RWPE2 (cell line): ENCODE measurements at regions not wholly inside any gene's neighbourhood (a gene's known extent, or its start where the extent isn't known, plus 50 kb on each side); places are given as distances from the start of the nearest gene placed in this dataset.

Experiments
- ATAC-seq: fragments of 200-7000 bp; cut with Tn5 transposase; 3 replicates; pipeline ENCODE4 v1.9.1; 2021; ENCODE audit warnings: low read depth
- DNase-seq: peaks from one replicate; pipeline ENCODE4 v3.0.0-alpha.2; 2020; ENCODE audit warnings: low spot score
- H3K27ac ChIP-seq: fragments of 450-650 bp; 2 replicates; pipeline ENCODE4 v1.5.1; 2017; ENCODE audit warnings: mild to moderate bottlenecking; ENCODE audit not compliant: poor library complexity, severe bottlenecking
- H3K27me3 ChIP-seq: fragments of 250-450 bp; sonication (Bioruptor Pico); 2 replicates; pipeline ENCODE4 v1.5.1; 2021; ENCODE audit warnings: mild to moderate bottlenecking, moderate library complexity; ENCODE audit not compliant: insufficient read depth, poor library complexity, severe bottlenecking
- H3K36me3 ChIP-seq: fragments of 250-450 bp; sonication (Bioruptor Pico); 2 replicates; pipeline ENCODE4 v1.5.1; 2020; ENCODE audit warnings: low read depth, mild to moderate bottlenecking, moderate library complexity
- H3K4me1 ChIP-seq: fragments of 250-450 bp; sonication (Bioruptor Pico); 2 replicates; pipeline ENCODE4 v1.5.1; 2021; ENCODE audit warnings: mild to moderate bottlenecking, moderate library complexity; ENCODE audit not compliant: insufficient read depth, poor library complexity, severe bottlenecking
- H3K4me3 ChIP-seq: fragments of 250-450 bp; sonication (Bioruptor Pico); 2 replicates; pipeline ENCODE4 v1.5.1; 2021; ENCODE audit warnings: mild to moderate bottlenecking, moderate library complexity; ENCODE audit not compliant: severe bottlenecking
- H3K9me3 ChIP-seq: fragments of 250-450 bp; sonication (Bioruptor Pico); 2 replicates; pipeline ENCODE4 v1.5.1; 2021; ENCODE audit warnings: mild to moderate bottlenecking, moderate library complexity; ENCODE audit not compliant: severe bottlenecking
- TF ChIP-seq, protein P1 (sequence below): fragments of 450-650 bp; IDR thresholded peaks from one replicate; pipeline ENCODE4 v1.5.1; 2017; ENCODE audit warnings: mild to moderate bottlenecking, moderate library complexity; ENCODE audit not compliant: poor library complexity, severe bottlenecking

DNA sequence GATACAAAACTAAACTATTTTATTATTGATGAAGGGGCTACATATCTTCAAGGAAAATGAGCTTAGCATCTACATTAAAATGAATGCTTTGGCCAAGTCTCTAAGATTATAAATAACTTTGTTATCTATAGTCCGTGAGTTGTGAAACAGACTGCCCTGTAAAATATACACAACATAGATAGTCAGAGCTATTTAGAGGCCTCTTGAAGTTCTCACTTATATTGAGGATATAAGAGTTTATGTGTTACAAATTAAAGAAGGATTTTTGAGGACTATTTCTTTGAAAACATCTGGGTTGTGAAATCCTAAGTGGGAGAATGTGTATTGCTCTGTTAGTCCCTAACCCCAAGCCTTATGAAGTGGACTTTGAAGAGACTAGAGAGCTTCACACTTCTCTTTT, 292.0 kb upstream of the CDH2 start:
- Histone ChIP-seq H3K4me3 (no peak overlapping the region), H3K27me3 (no peaks in the 10 kb centered on the region), H3K27ac (no peak overlapping the region), H3K36me3 (no peaks in the 10 kb centered on the region), H3K4me1 (no peaks in the 10 kb centered on the region), H3K9me3 (no peaks in the 10 kb centered on the region)
- TF ChIP-seq, protein P1, sequence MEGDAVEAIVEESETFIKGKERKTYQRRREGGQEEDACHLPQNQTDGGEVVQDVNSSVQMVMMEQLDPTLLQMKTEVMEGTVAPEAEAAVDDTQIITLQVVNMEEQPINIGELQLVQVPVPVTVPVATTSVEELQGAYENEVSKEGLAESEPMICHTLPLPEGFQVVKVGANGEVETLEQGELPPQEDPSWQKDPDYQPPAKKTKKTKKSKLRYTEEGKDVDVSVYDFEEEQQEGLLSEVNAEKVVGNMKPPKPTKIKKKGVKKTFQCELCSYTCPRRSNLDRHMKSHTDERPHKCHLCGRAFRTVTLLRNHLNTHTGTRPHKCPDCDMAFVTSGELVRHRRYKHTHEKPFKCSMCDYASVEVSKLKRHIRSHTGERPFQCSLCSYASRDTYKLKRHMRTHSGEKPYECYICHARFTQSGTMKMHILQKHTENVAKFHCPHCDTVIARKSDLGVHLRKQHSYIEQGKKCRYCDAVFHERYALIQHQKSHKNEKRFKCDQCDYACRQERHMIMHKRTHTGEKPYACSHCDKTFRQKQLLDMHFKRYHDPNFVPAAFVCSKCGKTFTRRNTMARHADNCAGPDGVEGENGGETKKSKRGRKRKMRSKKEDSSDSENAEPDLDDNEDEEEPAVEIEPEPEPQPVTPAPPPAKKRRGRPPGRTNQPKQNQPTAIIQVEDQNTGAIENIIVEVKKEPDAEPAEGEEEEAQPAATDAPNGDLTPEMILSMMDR = no peak
- DNase-seq = no peak
- ATAC-seq = no peak

DNA sequence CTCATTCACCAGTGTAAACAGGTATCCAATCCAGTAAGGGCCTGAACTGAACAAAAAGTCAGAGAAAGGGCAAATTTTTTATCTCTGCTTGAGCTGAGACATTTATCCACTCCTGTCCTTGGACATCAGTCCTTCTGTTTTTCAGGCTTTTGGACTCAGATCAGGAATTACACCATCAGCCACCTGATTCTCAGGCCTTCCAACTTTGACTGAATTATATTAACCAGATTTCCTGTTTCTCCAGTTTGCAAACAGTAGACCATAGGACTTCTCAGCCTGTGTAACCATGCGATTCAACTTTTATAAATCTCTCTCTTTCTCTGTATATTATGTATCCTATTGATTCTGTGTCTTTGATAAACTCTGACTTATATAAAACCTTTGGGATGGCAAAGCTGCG, 289.3 kb upstream of the CDH2 start:
- TF ChIP-seq, protein P1 = no peak
- Histone ChIP-seq H3K4me3 (no peak overlapping the region), H3K9me3 (no peaks in the 10 kb centered on the region), H3K27ac (no peak overlapping the region), H3K27me3 (no peaks in the 10 kb centered on the region), H3K4me1 (no peaks in the 10 kb centered on the region), H3K36me3 (no peaks in the 10 kb centered on the region)
- ATAC-seq (no peak), DNase-seq (no peak)

DNA sequence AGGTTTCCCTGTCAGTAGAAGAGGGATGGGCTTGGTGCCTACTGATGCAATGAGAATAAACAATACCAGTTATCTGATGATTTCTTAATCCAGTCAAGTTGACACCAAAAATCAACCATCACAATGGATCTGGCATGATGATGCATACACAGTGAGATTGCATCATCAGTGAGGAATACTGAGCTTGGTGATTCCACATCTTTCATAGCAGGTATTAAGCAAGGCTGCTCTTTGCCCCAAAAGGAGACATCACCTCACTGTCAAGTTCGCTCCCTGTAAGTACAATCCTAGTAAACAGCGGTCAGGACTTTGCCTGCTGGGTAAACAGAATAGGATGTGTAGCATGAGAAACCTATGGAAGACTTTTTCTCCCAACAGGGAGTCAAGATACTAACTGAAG, 282.7 kb upstream of the CDH2 start:
- TF ChIP-seq, protein P1 = no peak
- Histone ChIP-seq H3K4me3 (no peak overlapping the region), H3K27me3 (no peaks in the 10 kb centered on the region), H3K27ac (no peak overlapping the region), H3K4me1 (no peaks in the 10 kb centered on the region), H3K9me3 (no peaks in the 10 kb centered on the region), H3K36me3 (no peaks in the 10 kb centered on the region)
- no peak for DNase-seq
- no peak for ATAC-seq

DNA sequence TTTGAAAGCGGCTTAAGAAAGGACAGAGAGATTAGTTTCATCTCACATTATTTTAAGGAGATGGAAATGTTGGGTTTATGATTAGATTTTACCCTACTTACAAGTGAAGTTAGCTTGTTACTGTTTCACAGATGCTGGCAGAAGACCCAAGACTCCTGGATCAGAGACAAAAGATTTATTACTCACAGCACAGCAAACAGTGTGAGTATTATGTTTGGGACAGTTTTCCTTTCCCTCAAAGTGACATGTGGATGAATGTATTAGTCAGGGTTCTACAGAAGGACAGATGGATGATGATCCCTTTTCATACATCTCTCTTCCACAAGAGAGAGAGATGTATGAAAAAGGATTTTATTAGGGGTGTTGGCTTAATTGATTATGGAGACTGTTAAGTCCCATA, 281.8 kb upstream of the CDH2 start:
- Histone ChIP-seq H3K36me3 (no peaks in the 10 kb centered on the region), H3K9me3 (no peaks in the 10 kb centered on the region), H3K27me3 (no peaks in the 10 kb centered on the region), H3K27ac (no peak overlapping the region), H3K4me3 (no peak overlapping the region), H3K4me1 (no peaks in the 10 kb centered on the region)
- ATAC-seq (no peak), DNase-seq (no peak)
- TF ChIP-seq, protein P1 = no peak

DNA sequence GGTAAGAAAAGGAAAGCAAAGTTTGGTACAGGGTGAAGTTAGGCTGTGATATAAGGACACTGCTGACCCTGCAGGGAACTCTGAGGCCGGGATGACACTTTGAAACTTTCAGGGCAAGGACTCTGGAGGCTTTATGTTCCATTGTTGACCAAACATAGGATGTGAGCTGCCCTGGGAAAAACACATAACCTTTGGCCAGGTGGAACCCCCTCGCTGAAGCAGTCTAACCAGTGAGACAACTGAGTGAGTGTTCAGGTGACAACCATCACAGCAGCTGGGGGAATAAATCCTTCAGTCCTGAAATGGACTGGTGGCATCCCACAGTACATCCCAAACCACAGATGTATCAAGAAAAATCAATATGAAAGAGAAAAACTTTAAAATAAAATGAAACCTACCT, 280.9 kb upstream of the CDH2 start:
- H3K27me3 ChIP-seq = no peaks in the 10 kb centered on the region
- no peaks in the 10 kb centered on the region for H3K4me1 ChIP-seq
- DNase-seq (no peak), ATAC-seq (no peak)
- H3K4me3 ChIP-seq = no peak overlapping the region
- H3K9me3 ChIP-seq = no peaks in the 10 kb centered on the region
- no peak overlapping the region for H3K27ac ChIP-seq
- TF ChIP-seq, protein P1 = no peak
- no peaks in the 10 kb centered on the region for H3K36me3 ChIP-seq
